Upper lobe of left lung (tissue), 4 donors: ENCODE measurements at regions not wholly inside any gene's neighbourhood (a gene's known extent, or its start where the extent isn't known, plus 50 kb on each side); places are given as distances from the start of the nearest gene placed in this dataset.

Source experiments
- CTCF ChIP-seq, 6 experiments: fragments of 450-650 bp in 4 of 6; fragments of 200-600 bp in 2 of 6; sonication (generic) in 2 of 6; IDR thresholded peaks; one replicate each; pipeline ENCODE4 v1.5.1; 2016 to 2019; ENCODE audit warnings: antibody characterized with exemption in 6 of 6
- POLR2A ChIP-seq, 4 donors: fragments of 450-650 bp; IDR thresholded peaks; one replicate each; pipeline ENCODE4 v1.5.1; 2016 to 2017; ENCODE audit warnings: antibody characterized with exemption in 4 of 4, mild to moderate bottlenecking in 2 of 4
- POLR2AphosphoS5 ChIP-seq, 2 donors: sonication (generic); formaldehyde crosslinking; IDR thresholded peaks; one replicate each; pipeline ENCODE4 v1.5.1; 2017; ENCODE audit warnings: antibody characterized with exemption in 2 of 2

DNA sequence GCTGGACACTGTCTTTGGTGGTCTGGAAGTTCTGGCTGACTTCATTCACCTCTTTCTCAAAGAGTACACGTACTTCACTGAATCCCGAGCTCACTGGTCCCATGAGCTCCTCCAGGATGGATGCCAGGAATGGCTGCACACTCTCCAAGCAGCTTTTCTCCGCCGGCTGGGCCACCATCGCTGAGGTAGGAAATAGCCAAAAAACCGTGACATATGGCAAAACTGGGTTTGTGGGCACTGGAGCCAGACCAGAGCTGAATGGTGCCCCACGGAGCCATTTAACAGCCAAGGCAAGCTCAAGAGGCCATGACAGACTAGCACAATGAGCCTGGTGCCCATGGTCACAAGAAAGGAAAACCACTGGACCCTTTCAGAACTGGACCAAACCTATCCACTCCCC lies 64.0 kb upstream of the EDEM3 start:
- TF ChIP-seq CTCF (IDR thresholded peaks at IDR 0.05), result no peak
- no peak for TF ChIP-seq POLR2AphosphoS5 (IDR thresholded peaks at IDR 0.05)
- TF ChIP-seq POLR2A (IDR thresholded peaks at IDR 0.05), result no peak
